OCI-LY1 (cell line): ENCODE measurements at regions not wholly inside any gene's neighbourhood (a gene's known extent, or its start where the extent isn't known, plus 50 kb on each side); places are given as distances from the start of the nearest gene placed in this dataset.

ENCODE experiments used
- H2AFZ ChIP-seq: fragments of 200-600 bp; sonication (generic), shearing (Covaris generic); 2 replicates; pipeline ENCODE4 v1.6.0; 2014; ENCODE audit warnings: antibody characterized with exemption, mild to moderate bottlenecking, low read length
- H3F3A ChIP-seq: fragments of 200-600 bp; sonication (generic), shearing (Covaris generic); 2 replicates; pipeline ENCODE4 v1.6.0; 2014; ENCODE audit warnings: mild to moderate bottlenecking, antibody characterized with exemption, low read length, moderate library complexity; ENCODE audit not compliant: insufficient read depth
- H3K27ac ChIP-seq: fragments of 200-600 bp; sonication (generic); 2 replicates; pipeline ENCODE4 v1.5.1; 2014; ENCODE audit warnings: low read length, mixed run types, mild to moderate bottlenecking, low read depth; ENCODE audit not compliant: poor library complexity, severe bottlenecking
- H3K27me3 ChIP-seq: fragments of 200-600 bp; sonication (generic); 2 replicates; pipeline ENCODE4 v1.6.0; 2014; ENCODE audit warnings: antibody characterized with exemption, mild to moderate bottlenecking, low read length, moderate library complexity; ENCODE audit not compliant: insufficient read depth
- H3K36me3 ChIP-seq: fragments of 200-600 bp; sonication (generic); 2 replicates; pipeline ENCODE4 v1.6.1; 2014; ENCODE audit warnings: mild to moderate bottlenecking, antibody characterized with exemption, low read length, moderate library complexity, mixed read lengths; ENCODE audit not compliant: insufficient read depth
- H3K4me1 ChIP-seq: fragments of 200-600 bp; sonication (generic); 2 replicates; pipeline ENCODE4 v1.5.1; 2014; ENCODE audit warnings: mild to moderate bottlenecking, low read length, moderate library complexity; ENCODE audit not compliant: insufficient read depth, severe bottlenecking
- H3K4me2 ChIP-seq: fragments of 200-600 bp; sonication (generic), shearing (Covaris generic); 2 replicates; pipeline ENCODE4 v1.6.1; 2014; ENCODE audit warnings: low read length
- H3K4me3 ChIP-seq: fragments of 200-600 bp; sonication (generic); 2 replicates; pipeline ENCODE4 v1.5.1; 2014; ENCODE audit warnings: low read length, low read depth, mild to moderate bottlenecking, mixed read lengths; ENCODE audit not compliant: poor library complexity, severe bottlenecking
- H3K79me2 ChIP-seq: fragments of 200-600 bp; shearing (Covaris generic); 2 replicates; pipeline ENCODE4 v1.6.1; 2016; ENCODE audit warnings: mixed run types, low read length, mixed read lengths; ENCODE audit not compliant: insufficient read depth
- H3K9ac ChIP-seq: fragments of 200-600 bp; sonication (generic), shearing (Covaris generic); 2 replicates; pipeline ENCODE4 v1.6.1; 2014; ENCODE audit warnings: mild to moderate bottlenecking, low read length, mixed read lengths
- H3K9me2 ChIP-seq: fragments of 200-600 bp; sonication (generic), shearing (Covaris generic); 2 replicates; pipeline ENCODE4 v1.6.1; 2014; ENCODE audit warnings: low read depth, mild to moderate bottlenecking, low read length, mixed read lengths
- H3K9me3 ChIP-seq: fragments of 200-600 bp; shearing (Covaris generic); 2 replicates; pipeline ENCODE4 v1.6.1; 2014; ENCODE audit warnings: low read length, mixed read lengths
- H4K20me1 ChIP-seq: fragments of 200-600 bp; sonication (generic), shearing (Covaris generic); 2 replicates; pipeline ENCODE4 v1.6.0; 2016; ENCODE audit warnings: mild to moderate bottlenecking, low read length; ENCODE audit not compliant: insufficient read depth
- EZH2 ChIP-seq: fragments of 200-600 bp; sonication (generic), shearing (Covaris generic); IDR thresholded peaks from 2 replicates; pipeline ENCODE4 v1.8.0; 2017; ENCODE audit warnings: borderline replicate concordance, mixed run types, mild to moderate bottlenecking, antibody characterized with exemption, low read length, moderate library complexity, mixed read lengths
- TF ChIP-seq, protein P1 (sequence below): fragments of 200-600 bp; sonication (generic), shearing (Covaris generic); IDR thresholded peaks from 2 replicates; pipeline ENCODE4 v1.5.1; 2017; ENCODE audit warnings: mild to moderate bottlenecking, antibody characterized with exemption, low read length, moderate library complexity, mixed read lengths

DNA sequence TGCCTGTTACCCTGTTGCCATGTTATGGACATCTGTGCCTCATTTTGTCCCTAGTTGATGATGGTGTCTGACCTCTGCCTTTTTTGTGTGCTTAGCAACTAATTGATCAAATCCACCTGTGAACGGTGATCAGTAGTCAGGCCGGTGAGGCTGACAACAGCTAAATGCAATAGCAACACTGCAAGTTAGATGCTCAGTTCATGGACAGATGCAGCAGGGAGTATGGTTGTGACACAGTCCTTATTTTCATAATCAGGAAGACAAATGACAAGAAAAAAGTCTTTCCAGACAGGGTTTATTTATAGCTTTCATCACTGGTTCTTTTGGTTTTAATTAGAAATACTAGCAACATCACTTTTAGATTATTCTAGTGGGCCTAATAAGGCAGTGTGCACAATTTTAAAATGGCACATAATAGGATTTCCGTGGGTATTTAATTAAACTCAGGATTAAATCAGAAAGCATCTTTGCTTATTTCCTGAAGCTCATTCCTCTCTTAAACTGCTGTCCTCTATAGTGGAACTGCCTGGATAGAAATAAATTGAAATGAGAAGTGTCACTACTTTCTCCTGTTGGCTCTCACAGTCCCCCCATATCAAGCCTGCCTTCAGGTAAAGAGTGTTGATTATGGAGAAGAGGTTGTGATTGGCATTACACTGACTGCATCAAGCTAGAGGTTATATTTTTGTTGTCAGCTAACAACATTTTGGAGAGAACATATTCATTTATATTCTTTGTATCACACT, 281.1 kb upstream of the NAV3 start:
- Histone ChIP-seq H3K4me3 (no peak overlapping the region), H3K27me3 (no peaks in the 10 kb centered on the region), H3K9ac (no peak overlapping the region), H3K4me2 (no peak overlapping the region), H4K20me1 (no peaks in the 10 kb centered on the region), H3F3A (no peaks in the 10 kb centered on the region), H3K9me2 (no peaks in the 10 kb centered on the region), H3K9me3 (no peaks in the 10 kb centered on the region), H3K27ac (no peak overlapping the region), H3K4me1 (no peaks in the 10 kb centered on the region), H3K79me2 (no peaks in the 10 kb centered on the region), H2AFZ (no peak overlapping the region), H3K36me3 (no peaks in the 10 kb centered on the region)
- TF ChIP-seq, protein P1, sequence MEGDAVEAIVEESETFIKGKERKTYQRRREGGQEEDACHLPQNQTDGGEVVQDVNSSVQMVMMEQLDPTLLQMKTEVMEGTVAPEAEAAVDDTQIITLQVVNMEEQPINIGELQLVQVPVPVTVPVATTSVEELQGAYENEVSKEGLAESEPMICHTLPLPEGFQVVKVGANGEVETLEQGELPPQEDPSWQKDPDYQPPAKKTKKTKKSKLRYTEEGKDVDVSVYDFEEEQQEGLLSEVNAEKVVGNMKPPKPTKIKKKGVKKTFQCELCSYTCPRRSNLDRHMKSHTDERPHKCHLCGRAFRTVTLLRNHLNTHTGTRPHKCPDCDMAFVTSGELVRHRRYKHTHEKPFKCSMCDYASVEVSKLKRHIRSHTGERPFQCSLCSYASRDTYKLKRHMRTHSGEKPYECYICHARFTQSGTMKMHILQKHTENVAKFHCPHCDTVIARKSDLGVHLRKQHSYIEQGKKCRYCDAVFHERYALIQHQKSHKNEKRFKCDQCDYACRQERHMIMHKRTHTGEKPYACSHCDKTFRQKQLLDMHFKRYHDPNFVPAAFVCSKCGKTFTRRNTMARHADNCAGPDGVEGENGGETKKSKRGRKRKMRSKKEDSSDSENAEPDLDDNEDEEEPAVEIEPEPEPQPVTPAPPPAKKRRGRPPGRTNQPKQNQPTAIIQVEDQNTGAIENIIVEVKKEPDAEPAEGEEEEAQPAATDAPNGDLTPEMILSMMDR: no peak
- TF ChIP-seq EZH2: no peak

DNA sequence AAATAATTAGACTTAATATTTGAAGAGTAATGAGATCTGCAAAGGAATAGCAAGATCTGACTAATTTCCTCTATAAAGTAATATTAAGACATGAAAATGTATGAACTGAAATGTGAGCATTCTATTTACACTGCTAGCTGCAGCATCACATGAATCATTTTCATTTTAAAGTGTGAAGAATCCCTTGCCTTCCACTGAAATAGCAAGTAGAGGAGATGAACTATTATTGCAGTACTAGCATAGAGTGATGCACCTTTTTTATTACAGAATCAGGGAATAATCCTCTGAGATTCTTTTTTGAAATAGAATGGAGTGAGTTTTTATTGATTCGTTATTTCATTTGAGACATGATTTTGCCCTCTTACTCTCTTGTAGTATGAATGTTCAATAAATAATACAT, 281.9 kb upstream of the NAV3 start:
- Histone ChIP-seq H3K4me1 (no peaks in the 10 kb centered on the region), H3K9ac (no peak overlapping the region), H3F3A (no peaks in the 10 kb centered on the region), H3K27me3 (no peaks in the 10 kb centered on the region), H3K27ac (no peak overlapping the region), H3K36me3 (no peaks in the 10 kb centered on the region), H3K9me3 (no peaks in the 10 kb centered on the region), H3K79me2 (no peaks in the 10 kb centered on the region), H4K20me1 (no peaks in the 10 kb centered on the region), H3K9me2 (no peaks in the 10 kb centered on the region), H3K4me3 (no peak overlapping the region), H3K4me2 (no peak overlapping the region), H2AFZ (no peak overlapping the region)
- TF ChIP-seq, protein P1: no peak
- no peak for TF ChIP-seq EZH2

GRCh38 chr12:77540097-77540496, 290.6 kb upstream of the NAV3 start:
- H3K4me3 ChIP-seq: no peak overlapping the region
- no peaks in the 10 kb centered on the region for H3K36me3 ChIP-seq
- no peaks in the 10 kb centered on the region for H4K20me1 ChIP-seq
- H2AFZ ChIP-seq: no peak overlapping the region
- no peaks in the 10 kb centered on the region for H3K9me3 ChIP-seq
- H3F3A ChIP-seq: no peaks in the 10 kb centered on the region
- no peaks in the 10 kb centered on the region for H3K79me2 ChIP-seq
- H3K4me1 ChIP-seq: no peaks in the 10 kb centered on the region
- TF ChIP-seq, protein P1: no peak
- no peak for TF ChIP-seq EZH2
- no peak overlapping the region for H3K9ac ChIP-seq
- no peak overlapping the region for H3K4me2 ChIP-seq
- no peak overlapping the region for H3K27ac ChIP-seq
- H3K9me2 ChIP-seq: no peaks in the 10 kb centered on the region
- no peaks in the 10 kb centered on the region for H3K27me3 ChIP-seq
